ENCODE measurements at regions not wholly inside any gene's neighbourhood (a gene's known extent, or its start where the extent isn't known, plus 50 kb on each side); places are given as distances from the start of the nearest gene placed in this dataset.

GRCh38 chr4:27245216-27245615 is 384.6 kb downstream of the STIM2 start:
- TF ChIP-seq, protein P1, sequence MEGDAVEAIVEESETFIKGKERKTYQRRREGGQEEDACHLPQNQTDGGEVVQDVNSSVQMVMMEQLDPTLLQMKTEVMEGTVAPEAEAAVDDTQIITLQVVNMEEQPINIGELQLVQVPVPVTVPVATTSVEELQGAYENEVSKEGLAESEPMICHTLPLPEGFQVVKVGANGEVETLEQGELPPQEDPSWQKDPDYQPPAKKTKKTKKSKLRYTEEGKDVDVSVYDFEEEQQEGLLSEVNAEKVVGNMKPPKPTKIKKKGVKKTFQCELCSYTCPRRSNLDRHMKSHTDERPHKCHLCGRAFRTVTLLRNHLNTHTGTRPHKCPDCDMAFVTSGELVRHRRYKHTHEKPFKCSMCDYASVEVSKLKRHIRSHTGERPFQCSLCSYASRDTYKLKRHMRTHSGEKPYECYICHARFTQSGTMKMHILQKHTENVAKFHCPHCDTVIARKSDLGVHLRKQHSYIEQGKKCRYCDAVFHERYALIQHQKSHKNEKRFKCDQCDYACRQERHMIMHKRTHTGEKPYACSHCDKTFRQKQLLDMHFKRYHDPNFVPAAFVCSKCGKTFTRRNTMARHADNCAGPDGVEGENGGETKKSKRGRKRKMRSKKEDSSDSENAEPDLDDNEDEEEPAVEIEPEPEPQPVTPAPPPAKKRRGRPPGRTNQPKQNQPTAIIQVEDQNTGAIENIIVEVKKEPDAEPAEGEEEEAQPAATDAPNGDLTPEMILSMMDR (IDR thresholded peaks at IDR 0.05) = no peak
- TF ChIP-seq POLR2A (IDR thresholded peaks at IDR 0.05) = no peak

Measured in body of pancreas (tissue), 4 donors.